Hepatic stellate cell (primary cell): ENCODE measurements at regions not wholly inside any gene's neighbourhood (a gene's known extent, or its start where the extent isn't known, plus 50 kb on each side); places are given as distances from the start of the nearest gene placed in this dataset.

Source experiments
- DNase-seq: peaks from one replicate; pipeline ENCODE4 v3.0.0; 2011; ENCODE audit warnings: low spot score

GRCh38 chr3:28089527-28089897, 151.9 kb upstream of the CMC1 start:
- no peak for DNase-seq

- no peak for DNase-seq
These were observed 142.1 kb upstream of the CMC1 start for GRCh38 chr3:28099296-28099695.

- no peak for DNase-seq
These were observed 139.7 kb upstream of the CMC1 start for GRCh38 chr3:28101705-28102104.

GRCh38 chr3:28103861-28104260, 137.6 kb upstream of the CMC1 start:
- no peak for DNase-seq

GRCh38 chr3:28104896-28105534, 136.4 kb upstream of the CMC1 start:
- no peak for DNase-seq

- no peak for DNase-seq
These were observed 131.6 kb upstream of the CMC1 start for GRCh38 chr3:28109829-28110228.

- no peak for DNase-seq
These were observed 130.6 kb upstream of the CMC1 start for GRCh38 chr3:28110869-28111268.

- no peak for DNase-seq
These were observed 126.5 kb upstream of the CMC1 start for GRCh38 chr3:28114893-28115292.

GRCh38 chr3:28115316-28115715, 126.1 kb upstream of the CMC1 start:
- no peak for DNase-seq

GRCh38 chr3:28117598-28117997, 123.8 kb upstream of the CMC1 start:
- no peak for DNase-seq

GRCh38 chr3:28118087-28118486, 123.3 kb upstream of the CMC1 start:
- DNase-seq: no peak

- DNase-seq: no peak
These were observed 119.2 kb upstream of the CMC1 start for GRCh38 chr3:28122227-28122626.

- no peak for DNase-seq
These were observed 116.5 kb upstream of the CMC1 start for GRCh38 chr3:28124882-28125281.

GRCh38 chr3:28125342-28125741, 116.1 kb upstream of the CMC1 start:
- DNase-seq: no peak

- DNase-seq: no peak
These were observed 110.6 kb upstream of the CMC1 start for GRCh38 chr3:28130836-28131235.

- DNase-seq: no peak
These were observed 108.5 kb upstream of the CMC1 start for GRCh38 chr3:28132941-28133340.

- no peak for DNase-seq
These were observed 107.2 kb upstream of the CMC1 start for GRCh38 chr3:28134198-28134597.

- DNase-seq: no peak
These were observed 106.5 kb upstream of the CMC1 start for GRCh38 chr3:28134792-28135375.

- no peak for DNase-seq
These were observed 104.7 kb upstream of the CMC1 start for GRCh38 chr3:28136607-28137216.

GRCh38 chr3:28138043-28138610, 103.3 kb upstream of the CMC1 start:
- DNase-seq: no peak

- no peak for DNase-seq
These were observed 102.1 kb upstream of the CMC1 start for GRCh38 chr3:28139288-28139687.

- DNase-seq: no peak
These were observed 101.3 kb upstream of the CMC1 start for GRCh38 chr3:28139967-28140634.

- no peak for DNase-seq
These were observed 100.8 kb upstream of the CMC1 start for GRCh38 chr3:28140664-28141063.
